Tibial nerve (tissue), 3 donors: ENCODE measurements at regions not wholly inside any gene's neighbourhood (a gene's known extent, or its start where the extent isn't known, plus 50 kb on each side); places are given as distances from the start of the nearest gene placed in this dataset.

Source experiments
- POLR2A ChIP-seq, 2 donors: fragments of 450-650 bp; IDR thresholded peaks; one replicate each; pipeline ENCODE4 v1.6.1; 2017; ENCODE audit warnings: antibody characterized with exemption in 2 of 2, mild to moderate bottlenecking in 2 of 2, moderate library complexity in 2 of 2
- TF ChIP-seq, protein P1 (sequence below), 5 experiments: fragments of 200-600 bp in 3 of 5; fragments of 450-650 bp in 2 of 5; sonication (generic) in 3 of 5; IDR thresholded peaks; one replicate each; pipeline ENCODE4 v1.5.1; 2016 to 2019; ENCODE audit warnings: antibody characterized with exemption in 5 of 5, mild to moderate bottlenecking in 3 of 5, moderate library complexity in 2 of 5

- TF ChIP-seq, protein P1, sequence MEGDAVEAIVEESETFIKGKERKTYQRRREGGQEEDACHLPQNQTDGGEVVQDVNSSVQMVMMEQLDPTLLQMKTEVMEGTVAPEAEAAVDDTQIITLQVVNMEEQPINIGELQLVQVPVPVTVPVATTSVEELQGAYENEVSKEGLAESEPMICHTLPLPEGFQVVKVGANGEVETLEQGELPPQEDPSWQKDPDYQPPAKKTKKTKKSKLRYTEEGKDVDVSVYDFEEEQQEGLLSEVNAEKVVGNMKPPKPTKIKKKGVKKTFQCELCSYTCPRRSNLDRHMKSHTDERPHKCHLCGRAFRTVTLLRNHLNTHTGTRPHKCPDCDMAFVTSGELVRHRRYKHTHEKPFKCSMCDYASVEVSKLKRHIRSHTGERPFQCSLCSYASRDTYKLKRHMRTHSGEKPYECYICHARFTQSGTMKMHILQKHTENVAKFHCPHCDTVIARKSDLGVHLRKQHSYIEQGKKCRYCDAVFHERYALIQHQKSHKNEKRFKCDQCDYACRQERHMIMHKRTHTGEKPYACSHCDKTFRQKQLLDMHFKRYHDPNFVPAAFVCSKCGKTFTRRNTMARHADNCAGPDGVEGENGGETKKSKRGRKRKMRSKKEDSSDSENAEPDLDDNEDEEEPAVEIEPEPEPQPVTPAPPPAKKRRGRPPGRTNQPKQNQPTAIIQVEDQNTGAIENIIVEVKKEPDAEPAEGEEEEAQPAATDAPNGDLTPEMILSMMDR (IDR thresholded peaks at IDR 0.05): no peak
- TF ChIP-seq POLR2A (IDR thresholded peaks at IDR 0.05): no peak
Observed at GRCh38 chr6:82430611-82431010, 67.0 kb downstream of the TPBG start.
